B cell (primary cell): ENCODE measurements at regions not wholly inside any gene's neighbourhood (a gene's known extent, or its start where the extent isn't known, plus 50 kb on each side); places are given as distances from the start of the nearest gene placed in this dataset.

Experiments
- EZH2 ChIP-seq: IDR thresholded peaks from 2 replicates; pipeline ENCODE4 v1.6.1; 2012; ENCODE audit warnings: borderline replicate concordance, low read depth, mild to moderate bottlenecking, moderate library complexity, low read length; ENCODE audit not compliant: insufficient read depth, poor library complexity, severe bottlenecking
- TF ChIP-seq, protein P1 (sequence below): fragments of 200-600 bp; IDR thresholded peaks from one replicate; pipeline ENCODE4 v1.8.0; 2022; ENCODE audit warnings: antibody characterized with exemption, mild to moderate bottlenecking

GRCh38 chr2:9101763-9102425 lies 98.4 kb upstream of the MBOAT2 start:
- TF ChIP-seq, protein P1, sequence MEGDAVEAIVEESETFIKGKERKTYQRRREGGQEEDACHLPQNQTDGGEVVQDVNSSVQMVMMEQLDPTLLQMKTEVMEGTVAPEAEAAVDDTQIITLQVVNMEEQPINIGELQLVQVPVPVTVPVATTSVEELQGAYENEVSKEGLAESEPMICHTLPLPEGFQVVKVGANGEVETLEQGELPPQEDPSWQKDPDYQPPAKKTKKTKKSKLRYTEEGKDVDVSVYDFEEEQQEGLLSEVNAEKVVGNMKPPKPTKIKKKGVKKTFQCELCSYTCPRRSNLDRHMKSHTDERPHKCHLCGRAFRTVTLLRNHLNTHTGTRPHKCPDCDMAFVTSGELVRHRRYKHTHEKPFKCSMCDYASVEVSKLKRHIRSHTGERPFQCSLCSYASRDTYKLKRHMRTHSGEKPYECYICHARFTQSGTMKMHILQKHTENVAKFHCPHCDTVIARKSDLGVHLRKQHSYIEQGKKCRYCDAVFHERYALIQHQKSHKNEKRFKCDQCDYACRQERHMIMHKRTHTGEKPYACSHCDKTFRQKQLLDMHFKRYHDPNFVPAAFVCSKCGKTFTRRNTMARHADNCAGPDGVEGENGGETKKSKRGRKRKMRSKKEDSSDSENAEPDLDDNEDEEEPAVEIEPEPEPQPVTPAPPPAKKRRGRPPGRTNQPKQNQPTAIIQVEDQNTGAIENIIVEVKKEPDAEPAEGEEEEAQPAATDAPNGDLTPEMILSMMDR = no peak
- no peak for TF ChIP-seq EZH2
